ENCODE measurements at regions not wholly inside any gene's neighbourhood (a gene's known extent, or its start where the extent isn't known, plus 50 kb on each side); places are given as distances from the start of the nearest gene placed in this dataset.

- TF ChIP-seq CTCF (IDR thresholded peaks at IDR 0.05 in 2 of 3, conservative IDR thresholded peaks at IDR 0.05 in 1 of 3; ENCODE audit: borderline replicate concordance in 1 of 3, insufficient read depth in 1 of 3, low read depth in 2 of 3, low read length in 2 of 3) (no peak), SRF (IDR thresholded peaks at IDR 0.05; ENCODE audit: low read depth) (no peak), POLR2A (IDR thresholded peaks at IDR 0.05; ENCODE audit: borderline replicate concordance, extremely low read depth, insufficient read depth, insufficient read length) (no peak), REST (IDR thresholded peaks at IDR 0.05; ENCODE audit: low read depth) (no peak), EZH2 (IDR thresholded peaks at IDR 0.05) (no peak), POLR2AphosphoS5 (IDR thresholded peaks at IDR 0.05; ENCODE audit: low read depth, low read length) (no peak), ZBTB33 (IDR thresholded peaks at IDR 0.05; ENCODE audit: extremely low read depth, insufficient replicate concordance, low read length) (no peak), CEBPB (IDR thresholded peaks at IDR 0.05; ENCODE audit: low read depth) (no peak)
Observed at GRCh38 chr5:1746371-1747078, 53.1 kb downstream of the MRPL36 start.
